Upper lobe of left lung (tissue), 4 donors: ENCODE measurements at regions not wholly inside any gene's neighbourhood (a gene's known extent, or its start where the extent isn't known, plus 50 kb on each side); places are given as distances from the start of the nearest gene placed in this dataset.

Source experiments
- POLR2A ChIP-seq, 4 donors: fragments of 450-650 bp; IDR thresholded peaks; one replicate each; pipeline ENCODE4 v1.5.1; 2016 to 2017; ENCODE audit warnings: antibody characterized with exemption in 4 of 4, mild to moderate bottlenecking in 2 of 4
- TF ChIP-seq, protein P1 (sequence below), 6 experiments: fragments of 450-650 bp in 4 of 6; fragments of 200-600 bp in 2 of 6; sonication (generic) in 2 of 6; IDR thresholded peaks; one replicate each; pipeline ENCODE4 v1.5.1; 2016 to 2019; ENCODE audit warnings: antibody characterized with exemption in 6 of 6

DNA sequence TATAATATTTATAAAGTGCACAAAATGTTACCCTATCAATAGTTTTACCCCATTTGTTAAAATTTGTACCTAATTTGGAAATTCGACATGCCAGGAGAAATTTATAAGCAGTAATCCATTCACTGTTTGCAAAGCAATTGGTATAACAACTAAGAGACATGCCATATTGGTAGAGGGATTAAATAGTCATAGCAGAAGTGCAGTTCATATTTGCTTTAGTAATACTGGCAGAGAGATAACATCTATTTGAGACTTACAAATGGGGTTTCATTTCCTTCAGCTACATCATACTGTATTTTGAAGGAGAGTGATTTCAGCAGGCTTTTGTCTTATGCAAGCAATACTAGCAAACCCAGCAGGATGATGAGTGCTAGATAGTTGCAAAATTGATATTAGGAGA is 610.4 kb upstream of the CDH10 start:
- TF ChIP-seq, protein P1, sequence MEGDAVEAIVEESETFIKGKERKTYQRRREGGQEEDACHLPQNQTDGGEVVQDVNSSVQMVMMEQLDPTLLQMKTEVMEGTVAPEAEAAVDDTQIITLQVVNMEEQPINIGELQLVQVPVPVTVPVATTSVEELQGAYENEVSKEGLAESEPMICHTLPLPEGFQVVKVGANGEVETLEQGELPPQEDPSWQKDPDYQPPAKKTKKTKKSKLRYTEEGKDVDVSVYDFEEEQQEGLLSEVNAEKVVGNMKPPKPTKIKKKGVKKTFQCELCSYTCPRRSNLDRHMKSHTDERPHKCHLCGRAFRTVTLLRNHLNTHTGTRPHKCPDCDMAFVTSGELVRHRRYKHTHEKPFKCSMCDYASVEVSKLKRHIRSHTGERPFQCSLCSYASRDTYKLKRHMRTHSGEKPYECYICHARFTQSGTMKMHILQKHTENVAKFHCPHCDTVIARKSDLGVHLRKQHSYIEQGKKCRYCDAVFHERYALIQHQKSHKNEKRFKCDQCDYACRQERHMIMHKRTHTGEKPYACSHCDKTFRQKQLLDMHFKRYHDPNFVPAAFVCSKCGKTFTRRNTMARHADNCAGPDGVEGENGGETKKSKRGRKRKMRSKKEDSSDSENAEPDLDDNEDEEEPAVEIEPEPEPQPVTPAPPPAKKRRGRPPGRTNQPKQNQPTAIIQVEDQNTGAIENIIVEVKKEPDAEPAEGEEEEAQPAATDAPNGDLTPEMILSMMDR (IDR thresholded peaks at IDR 0.05), result no peak
- no peak for TF ChIP-seq POLR2A (IDR thresholded peaks at IDR 0.05)
